IMR-90 (cell line): ENCODE measurements at regions not wholly inside any gene's neighbourhood (a gene's known extent, or its start where the extent isn't known, plus 50 kb on each side); places are given as distances from the start of the nearest gene placed in this dataset.

ENCODE experiments used
- ATAC-seq: fragments of 200-7000 bp; cut with Tn5 transposase; 2 replicates; pipeline ENCODE4 v1.9.1; 2020; ENCODE audit warnings: low read depth, mild to moderate bottlenecking, moderate library complexity
- BruUV-seq: library from RNA; stranded (reverse); fragments of 400-500 nt; replicated peaks from 2 replicates; lab custom pipeline; 2021; lab: Mats Ljungman, UMichigan
- CTCF ChIA-PET: fragments of 300-600 bp; formaldehyde crosslinking; extraction: SDS; loops from one replicate; lab custom pipeline; 2021; ENCODE audit warnings: antibody characterized with exemption; lab: Yijun Ruan, JAX
- POLR2A ChIA-PET: fragments of 300-600 bp; sonication (Branson Sonifier 250); formaldehyde crosslinking; loops from one replicate; lab custom pipeline; 2022; ENCODE audit warnings: antibody characterized with exemption; ENCODE audit not compliant: unreplicated experiment; lab: Charles Lee
- DNase-seq: peaks from one replicate; pipeline ENCODE4 v3.0.0; 2013
- H2AFZ ChIP-seq: replicated peaks from 2 replicates; pipeline ENCODE3; 2013; ENCODE audit warnings: low read length, mild to moderate bottlenecking; ENCODE audit not compliant: poor library complexity
- H2AK5ac ChIP-seq: 2 replicates; pipeline ENCODE4 v1.6.1; 2013; ENCODE audit warnings: low read depth, low read length, inconsistent platforms
- H2AK9ac ChIP-seq: replicated peaks from 2 replicates; pipeline ENCODE3; 2013; ENCODE audit warnings: mild to moderate bottlenecking, low read depth, low read length, moderate library complexity; ENCODE audit not compliant: poor library complexity
- H2BK120ac ChIP-seq: 2 replicates; pipeline ENCODE4 v1.6.1; 2013; ENCODE audit warnings: low read depth, low read length, inconsistent platforms
- H2BK15ac ChIP-seq: 3 replicates; pipeline ENCODE4 v1.6.1; 2013; ENCODE audit warnings: low read depth, low read length, inconsistent platforms
- H2BK20ac ChIP-seq: 2 replicates; pipeline ENCODE4 v1.6.1; 2013; ENCODE audit warnings: low read depth, mild to moderate bottlenecking, inconsistent platforms, low read length, moderate library complexity
- H2BK5ac ChIP-seq: 2 replicates; pipeline ENCODE4 v1.6.1; 2013; ENCODE audit warnings: mild to moderate bottlenecking, low read depth, low read length, inconsistent platforms; ENCODE audit not compliant: poor library complexity, severe bottlenecking
- H3K14ac ChIP-seq: replicated peaks from 2 replicates; pipeline ENCODE4 v1.6.1; 2013; ENCODE audit warnings: low read depth, low read length, inconsistent platforms
- H3K18ac ChIP-seq: 2 replicates; pipeline ENCODE4 v1.6.1; 2013; ENCODE audit warnings: low read depth, low read length, control low read depth
- H3K23ac ChIP-seq: 2 replicates; pipeline ENCODE4 v1.6.1; 2013; ENCODE audit warnings: low read depth, low read length, inconsistent platforms
- H3K27ac ChIP-seq: 2 replicates; pipeline ENCODE4 v1.5.1; 2013; ENCODE audit warnings: mild to moderate bottlenecking, control low read depth, low read length; ENCODE audit not compliant: insufficient read depth
- H3K27me3 ChIP-seq: 2 replicates; pipeline ENCODE4 v1.6.1; 2013; ENCODE audit warnings: low read length; ENCODE audit not compliant: control insufficient read depth, insufficient read depth
- H3K36me3 ChIP-seq: 2 replicates; pipeline ENCODE4 v1.6.1; 2013; ENCODE audit warnings: low read length, mixed read lengths; ENCODE audit not compliant: control insufficient read depth, insufficient read depth
- H3K4ac ChIP-seq: 2 replicates; pipeline ENCODE4 v1.6.1; 2013; ENCODE audit warnings: low read depth, low read length, inconsistent platforms
- H3K4me1 ChIP-seq: 2 replicates; pipeline ENCODE4 v1.6.1; 2013; ENCODE audit warnings: low read length, mixed read lengths; ENCODE audit not compliant: control insufficient read depth, insufficient read depth
- H3K4me2 ChIP-seq: 2 replicates; pipeline ENCODE4 v1.6.1; 2013; ENCODE audit warnings: low read depth, mild to moderate bottlenecking, control low read depth, low read length, moderate library complexity
- H3K4me3 ChIP-seq: 2 replicates; pipeline ENCODE4 v1.5.1; 2013; ENCODE audit warnings: low read depth, mild to moderate bottlenecking, control low read depth, low read length, moderate library complexity; ENCODE audit not compliant: insufficient read depth
- H3K56ac ChIP-seq: 2 replicates; pipeline ENCODE4 v1.6.1; 2013; ENCODE audit warnings: low read length, inconsistent platforms; ENCODE audit not compliant: insufficient read depth; ENCODE audit errors: extremely low read depth
- H3K79me1 ChIP-seq, 2 experiments: 2 replicates each; pipeline ENCODE4 v1.6.1; 2013; ENCODE audit warnings: low read length in 2 of 2, inconsistent platforms in 1 of 2, low read depth in 1 of 2
- H3K9ac ChIP-seq: 2 replicates; pipeline ENCODE4 v1.6.1; 2013; ENCODE audit warnings: low read depth, low read length, control low read depth
- H3K9me1 ChIP-seq: 2 replicates; pipeline ENCODE4 v1.6.1; 2013; ENCODE audit warnings: low read length, inconsistent platforms; ENCODE audit not compliant: insufficient read depth
- H3K9me3 ChIP-seq: 2 replicates; pipeline ENCODE4 v1.6.1; 2013; ENCODE audit warnings: low read length; ENCODE audit not compliant: control insufficient read depth, insufficient read depth
- H4K20me1 ChIP-seq: 2 replicates; pipeline ENCODE4 v1.6.1; 2013; ENCODE audit warnings: low read length, inconsistent platforms; ENCODE audit not compliant: insufficient read depth
- H4K5ac ChIP-seq: 2 replicates; pipeline ENCODE4 v1.6.1; 2013; ENCODE audit warnings: mild to moderate bottlenecking, low read depth, low read length, control low read depth
- H4K8ac ChIP-seq, 2 experiments: 2 replicates each; pipeline ENCODE4 v1.6.1; 2013; ENCODE audit warnings: low read depth in 2 of 2, low read length in 2 of 2, control low read depth in 1 of 2, inconsistent platforms in 1 of 2
- H4K91ac ChIP-seq: 2 replicates; pipeline ENCODE4 v1.6.1; 2013; ENCODE audit warnings: low read depth, low read length, inconsistent platforms; ENCODE audit not compliant: insufficient read depth
- FOS ChIP-seq: fragments of 150-350 bp; IDR thresholded peaks from 2 replicates; pipeline ENCODE4 v1.6.1; 2016; ENCODE audit warnings: low read depth, low read length
- MAZ ChIP-seq: IDR thresholded peaks from 2 replicates; pipeline ENCODE4 v1.6.1; 2012; ENCODE audit warnings: low read depth, mild to moderate bottlenecking, low read length, improper control_type of control experiment, moderate library complexity, borderline replicate concordance
- NFE2L2 ChIP-seq: fragments of 150-350 bp; IDR thresholded peaks from 2 replicates; pipeline ENCODE4 v1.6.1; 2016; ENCODE audit warnings: low read depth, mild to moderate bottlenecking, low read length
- WGBS, 2 experiments: methylation state at CpG; one replicate each; pipeline versions ENCODE4 v1.1.5 to v1.1.7; 2013; ENCODE audit warnings: missing lambda C conversion rate in 2 of 2; ENCODE audit not compliant: insufficient read length in 1 of 2; ENCODE audit errors: extremely low coverage in 2 of 2; 5-methylcytosine and 5-hydroxymethylcytosine counted together
- dilution Hi-C: fragments of 300-500 bp; cut with HindIII; formaldehyde crosslinking; loops from one replicate; pipeline ENCODE4 v1.14.3; 2018; ENCODE audit warnings: low sequenced_read_pairs; ENCODE audit not compliant: unreplicated experiment
- in situ Hi-C: fragments of 300-500 bp; cut with MboI; formaldehyde crosslinking; loops from 3 replicates; pipeline ENCODE4 v1.14.3; 2019; ENCODE audit warnings: low sequenced_read_pairs, inconsistent platforms, mixed read lengths
- intact Hi-C: fragments of 100-400 bp; cut with micrococcal nuclease; formaldehyde crosslinking; loops from 2 replicates; pipeline ENCODE4 v1.10.0; 2022

GRCh38 chr2:64283006-64283570, 138.9 kb upstream of the PELI1 start:
- Histone ChIP-seq H3K4ac (no peak overlapping the region), H3K23ac (no peak overlapping the region), H2BK120ac (no peak overlapping the region), H4K5ac (no peak overlapping the region), H3K14ac (no peak overlapping the region), H3K36me3 (no peaks in the 10 kb centered on the region), H4K20me1 (no peaks in the 10 kb centered on the region), H2AK9ac (no peak overlapping the region), H2BK5ac (no peak overlapping the region), H4K8ac (no peak overlapping the region), H3K4me1 (peaks cover 2% of the 10 kb centered on the region), H3K56ac (no peak overlapping the region), H3K27ac (no peak overlapping the region), H3K18ac (no peak overlapping the region), H3K27me3 (peaks cover 14% of the 10 kb centered on the region), H2BK20ac (no peak overlapping the region), H2BK15ac (no peak overlapping the region), H3K9ac (no peak overlapping the region), H3K4me3 (no peak overlapping the region), H3K9me1 (0 out of 2 replicates have a peak, but pooled peaks cover under 1% of the 10 kb centered on the region), H2AK5ac (no peak overlapping the region), H3K4me2 (no peak overlapping the region), H4K91ac (no peak overlapping the region), H3K9me3 (no peaks in the 10 kb centered on the region), H2AFZ (no peak overlapping the region), H3K79me1 (no peaks in the 10 kb centered on the region)
- WGBS, 2 experiments = 100% methylated on average over 1 of the region's 5 CpGs; no CpG with 5 or more reads in 1 of the 2 experiments
- CTCF ChIA-PET = no interaction called here
- TF ChIP-seq NFE2L2 (no peak), FOS (no peak), MAZ (no peak)
- no TSS peak for BruUV-seq
- intact Hi-C loops (no loop called here), dilution Hi-C loops (no loop called here), in situ Hi-C loops (no loop called here)
- ATAC-seq = no peak
- no peak for DNase-seq
- POLR2A ChIA-PET = no interaction called here
